Endothelial cell (in vitro differentiated cells): ENCODE measurements at regions not wholly inside any gene's neighbourhood (a gene's known extent, or its start where the extent isn't known, plus 50 kb on each side); places are given as distances from the start of the nearest gene placed in this dataset.

Source experiments
- DNase-seq: peaks from one replicate; pipeline ENCODE4 v3.0.0; 2021; ENCODE audit warnings: low spot score
- H3K27ac Mint-ChIP-seq: one replicate; pipeline ENCODE4 v1.8.0; 2021; ENCODE audit warnings: mixed read lengths, inconsistent platforms; ENCODE audit not compliant: unreplicated experiment
- H3K27me3 Mint-ChIP-seq: one replicate; pipeline ENCODE4 v1.8.0; 2021; ENCODE audit warnings: mild to moderate bottlenecking, moderate library complexity, mixed read lengths, inconsistent platforms; ENCODE audit not compliant: unreplicated experiment
- H3K36me3 Mint-ChIP-seq: one replicate; pipeline ENCODE4 v1.8.0; 2021; ENCODE audit warnings: mild to moderate bottlenecking, low read depth, mixed read lengths, inconsistent platforms; ENCODE audit not compliant: unreplicated experiment
- H3K4me1 Mint-ChIP-seq: one replicate; pipeline ENCODE4 v1.8.0; 2021; ENCODE audit warnings: mild to moderate bottlenecking, mixed read lengths, inconsistent platforms; ENCODE audit not compliant: unreplicated experiment
- H3K4me3 Mint-ChIP-seq: one replicate; pipeline ENCODE4 v1.8.0; 2021; ENCODE audit warnings: mild to moderate bottlenecking, mixed read lengths, inconsistent platforms; ENCODE audit not compliant: unreplicated experiment
- H3K9me3 Mint-ChIP-seq: one replicate; pipeline ENCODE4 v1.8.0; 2021; ENCODE audit warnings: mixed read lengths, inconsistent platforms; ENCODE audit not compliant: unreplicated experiment
- TF ChIP-seq, protein P1 (sequence below): fragments of 200-600 bp; sonication (generic); IDR thresholded peaks from one replicate; pipeline ENCODE4 v1.5.0; 2021; ENCODE audit warnings: antibody characterized with exemption; ENCODE audit not compliant: unreplicated experiment

GRCh38 chr13:31866099-31866498 is 126.8 kb downstream of the RXFP2 start:
- Mint-ChIP-seq H3K9me3 (no peaks in the 10 kb centered on the region), H3K27me3 (no peaks in the 10 kb centered on the region), H3K36me3 (no peaks in the 10 kb centered on the region), H3K4me1 (no peaks in the 10 kb centered on the region), H3K27ac (no peak overlapping the region), H3K4me3 (no peak overlapping the region)
- TF ChIP-seq, protein P1, sequence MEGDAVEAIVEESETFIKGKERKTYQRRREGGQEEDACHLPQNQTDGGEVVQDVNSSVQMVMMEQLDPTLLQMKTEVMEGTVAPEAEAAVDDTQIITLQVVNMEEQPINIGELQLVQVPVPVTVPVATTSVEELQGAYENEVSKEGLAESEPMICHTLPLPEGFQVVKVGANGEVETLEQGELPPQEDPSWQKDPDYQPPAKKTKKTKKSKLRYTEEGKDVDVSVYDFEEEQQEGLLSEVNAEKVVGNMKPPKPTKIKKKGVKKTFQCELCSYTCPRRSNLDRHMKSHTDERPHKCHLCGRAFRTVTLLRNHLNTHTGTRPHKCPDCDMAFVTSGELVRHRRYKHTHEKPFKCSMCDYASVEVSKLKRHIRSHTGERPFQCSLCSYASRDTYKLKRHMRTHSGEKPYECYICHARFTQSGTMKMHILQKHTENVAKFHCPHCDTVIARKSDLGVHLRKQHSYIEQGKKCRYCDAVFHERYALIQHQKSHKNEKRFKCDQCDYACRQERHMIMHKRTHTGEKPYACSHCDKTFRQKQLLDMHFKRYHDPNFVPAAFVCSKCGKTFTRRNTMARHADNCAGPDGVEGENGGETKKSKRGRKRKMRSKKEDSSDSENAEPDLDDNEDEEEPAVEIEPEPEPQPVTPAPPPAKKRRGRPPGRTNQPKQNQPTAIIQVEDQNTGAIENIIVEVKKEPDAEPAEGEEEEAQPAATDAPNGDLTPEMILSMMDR: no peak
- no peak for DNase-seq

GRCh38 chr13:31867709-31868108 is 128.4 kb downstream of the RXFP2 start:
- Mint-ChIP-seq H3K4me3 (no peak overlapping the region), H3K27ac (no peak overlapping the region), H3K4me1 (no peaks in the 10 kb centered on the region), H3K9me3 (no peaks in the 10 kb centered on the region), H3K27me3 (peaks cover 1% of the 10 kb centered on the region), H3K36me3 (no peaks in the 10 kb centered on the region)
- no peak for DNase-seq
- TF ChIP-seq, protein P1: no peak

DNA sequence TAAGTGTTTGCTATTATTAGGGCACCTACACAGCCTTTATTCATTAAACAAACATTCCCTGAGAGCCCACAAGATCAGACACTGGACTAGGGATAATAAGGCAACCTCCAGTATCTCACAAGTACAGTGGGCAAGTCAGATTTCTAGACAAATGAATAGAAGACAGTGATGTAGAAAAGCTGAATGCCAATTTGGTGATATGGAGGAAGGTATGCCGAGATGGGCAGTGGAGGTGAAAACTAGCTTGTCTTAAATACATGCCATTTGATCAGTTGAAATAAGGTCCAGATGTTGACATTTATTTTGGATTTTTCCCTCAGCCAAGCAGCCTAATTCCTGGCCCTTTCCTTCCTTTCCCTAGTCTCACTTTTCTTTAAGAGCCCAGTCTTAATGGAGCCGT is 130.3 kb downstream of the RXFP2 start:
- Mint-ChIP-seq H3K4me1 (no peaks in the 10 kb centered on the region), H3K4me3 (no peak overlapping the region), H3K36me3 (no peaks in the 10 kb centered on the region), H3K9me3 (no peaks in the 10 kb centered on the region), H3K27ac (no peak overlapping the region), H3K27me3 (peaks cover 1% of the 10 kb centered on the region)
- TF ChIP-seq, protein P1: no peak
- DNase-seq: no peak

DNA sequence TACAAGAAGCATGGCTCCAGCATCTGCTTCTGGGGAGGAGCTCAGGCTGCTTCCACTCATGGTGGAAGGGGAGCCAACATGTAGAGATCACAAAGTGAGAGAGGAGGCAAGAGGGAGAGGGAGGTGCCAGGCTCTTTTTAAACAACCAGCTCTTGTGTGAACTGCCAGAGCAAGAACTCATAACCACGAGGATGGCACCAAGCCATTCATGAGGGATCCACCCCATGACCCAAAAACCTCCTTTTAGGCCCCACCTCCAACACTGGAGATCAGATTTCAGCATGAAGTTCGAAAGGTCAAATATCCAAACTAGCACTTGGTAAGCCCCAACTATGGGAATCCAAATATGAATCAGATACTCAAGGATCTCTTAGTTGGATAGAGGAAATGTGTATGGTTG is 131.2 kb downstream of the RXFP2 start:
- no peaks in the 10 kb centered on the region for H3K4me1 Mint-ChIP-seq
- H3K9me3 Mint-ChIP-seq: no peaks in the 10 kb centered on the region
- H3K27ac Mint-ChIP-seq: no peak overlapping the region
- no peak overlapping the region for H3K4me3 Mint-ChIP-seq
- DNase-seq: no peak
- H3K36me3 Mint-ChIP-seq: no peaks in the 10 kb centered on the region
- peaks cover 1% of the 10 kb centered on the region for H3K27me3 Mint-ChIP-seq
- TF ChIP-seq, protein P1: no peak

GRCh38 chr13:31873145-31873544 is 133.8 kb downstream of the RXFP2 start:
- Mint-ChIP-seq H3K36me3 (no peaks in the 10 kb centered on the region), H3K4me1 (peaks cover 7% of the 10 kb centered on the region), H3K27me3 (peaks cover 1% of the 10 kb centered on the region), H3K9me3 (no peaks in the 10 kb centered on the region), H3K27ac (no peak overlapping the region), H3K4me3 (no peak overlapping the region)
- no peak for DNase-seq
- TF ChIP-seq, protein P1: no peak
